PC-3 (cell line): ENCODE measurements at regions not wholly inside any gene's neighbourhood (a gene's known extent, or its start where the extent isn't known, plus 50 kb on each side); places are given as distances from the start of the nearest gene placed in this dataset.

Experiments
- ATAC-seq: fragments of 200-7000 bp; cut with Tn5 transposase; 2 replicates; pipeline ENCODE4 v1.9.1; 2020; ENCODE audit warnings: mild to moderate bottlenecking, moderate library complexity
- BruUV-seq: library from RNA; stranded (reverse); fragments of 400-500 nt; replicated peaks from 2 replicates; lab custom pipeline; 2021; lab: Mats Ljungman, UMichigan
- CTCF ChIA-PET: fragments of 300-600 bp; sonication (Branson Sonifier 250); formaldehyde crosslinking; loops from one replicate; lab custom pipeline; 2022; ENCODE audit warnings: antibody characterized with exemption; lab: Charles Lee
- POLR2A ChIA-PET: fragments of 300-600 bp; sonication (Branson Sonifier 250); formaldehyde crosslinking; loops from one replicate; lab custom pipeline; 2022; ENCODE audit warnings: antibody characterized with exemption; ENCODE audit not compliant: unreplicated experiment; lab: Charles Lee
- DNase-seq: peaks from one replicate; pipeline ENCODE4 v3.0.0-alpha.2; 2015
- H2AFZ ChIP-seq: fragments of 300-600 bp; sonication (generic); 2 replicates; pipeline ENCODE4 v1.6.0; 2016; ENCODE audit warnings: antibody characterized with exemption, low read length
- H3F3A ChIP-seq: fragments of 300-600 bp; sonication (generic); one replicate; pipeline ENCODE4 v1.6.0; 2017; ENCODE audit warnings: antibody characterized with exemption, low read length, control low read depth, mild to moderate bottlenecking; ENCODE audit not compliant: unreplicated experiment
- H3K27ac ChIP-seq: fragments of 300-600 bp; sonication (generic); 2 replicates; pipeline ENCODE4 v1.5.1; 2016; ENCODE audit warnings: mild to moderate bottlenecking, low read length
- H3K27me3 ChIP-seq: fragments of 300-600 bp; sonication (generic); 2 replicates; pipeline ENCODE4 v1.6.1; 2016; ENCODE audit warnings: low read length, mixed read lengths
- H3K36me3 ChIP-seq: fragments of 300-600 bp; sonication (generic); 2 replicates; pipeline ENCODE4 v1.6.1; 2016; ENCODE audit warnings: low read depth, mixed run types, low read length, mixed read lengths
- H3K4me1 ChIP-seq: fragments of 300-600 bp; sonication (generic); 2 replicates; pipeline ENCODE4 v1.5.1; 2016; ENCODE audit warnings: low read length; ENCODE audit not compliant: insufficient read depth
- H3K4me2 ChIP-seq: fragments of 300-600 bp; sonication (generic); 2 replicates; pipeline ENCODE4 v1.6.0; 2016; ENCODE audit warnings: low read length
- H3K4me3 ChIP-seq: fragments of 300-600 bp; sonication (generic); 2 replicates; pipeline ENCODE4 v1.5.1; 2016; ENCODE audit warnings: mild to moderate bottlenecking, low read length, mixed read lengths
- H3K79me2 ChIP-seq: fragments of 300-600 bp; sonication (generic); 2 replicates; pipeline ENCODE4 v1.6.1; 2017; ENCODE audit warnings: low read length, mixed read lengths
- H3K9ac ChIP-seq: fragments of 300-600 bp; sonication (generic); 2 replicates; pipeline ENCODE4 v1.6.0; 2016; ENCODE audit warnings: mild to moderate bottlenecking, low read length
- H3K9me2 ChIP-seq: fragments of 300-600 bp; sonication (generic); replicated peaks from 2 replicates; pipeline ENCODE4 v1.6.1; 2016; ENCODE audit warnings: mixed run types, low read length, mixed read lengths
- H3K9me3 ChIP-seq: fragments of 300-600 bp; sonication (generic); 2 replicates; pipeline ENCODE4 v1.6.1; 2016; ENCODE audit warnings: low read length, mixed read lengths
- H4K20me1 ChIP-seq: fragments of 300-600 bp; sonication (generic); 2 replicates; pipeline ENCODE4 v1.6.1; 2016; ENCODE audit warnings: low read length, mixed read lengths
- CTCF ChIP-seq: fragments of 300-600 bp; sonication (generic); conservative IDR thresholded peaks from 2 replicates; pipeline ENCODE4 v1.5.1; 2017; ENCODE audit warnings: antibody characterized with exemption, low read depth, mild to moderate bottlenecking, low read length
- EZH2 ChIP-seq: fragments of 300-600 bp; sonication (generic); IDR thresholded peaks from one replicate; pipeline ENCODE4 v1.6.1; 2017; ENCODE audit warnings: antibody characterized with exemption, mild to moderate bottlenecking, low read length; ENCODE audit not compliant: unreplicated experiment
- EZH2phosphoT487 ChIP-seq: fragments of 300-600 bp; sonication (generic); IDR thresholded peaks from 2 replicates; pipeline ENCODE4 v1.6.1; 2018; ENCODE audit warnings: mild to moderate bottlenecking, antibody characterized with exemption, low read length, borderline replicate concordance
- intact Hi-C: fragments of 100-400 bp; cut with micrococcal nuclease; formaldehyde crosslinking; loops from 2 replicates; pipeline ENCODE4 v1.9.0; 2023

DNA sequence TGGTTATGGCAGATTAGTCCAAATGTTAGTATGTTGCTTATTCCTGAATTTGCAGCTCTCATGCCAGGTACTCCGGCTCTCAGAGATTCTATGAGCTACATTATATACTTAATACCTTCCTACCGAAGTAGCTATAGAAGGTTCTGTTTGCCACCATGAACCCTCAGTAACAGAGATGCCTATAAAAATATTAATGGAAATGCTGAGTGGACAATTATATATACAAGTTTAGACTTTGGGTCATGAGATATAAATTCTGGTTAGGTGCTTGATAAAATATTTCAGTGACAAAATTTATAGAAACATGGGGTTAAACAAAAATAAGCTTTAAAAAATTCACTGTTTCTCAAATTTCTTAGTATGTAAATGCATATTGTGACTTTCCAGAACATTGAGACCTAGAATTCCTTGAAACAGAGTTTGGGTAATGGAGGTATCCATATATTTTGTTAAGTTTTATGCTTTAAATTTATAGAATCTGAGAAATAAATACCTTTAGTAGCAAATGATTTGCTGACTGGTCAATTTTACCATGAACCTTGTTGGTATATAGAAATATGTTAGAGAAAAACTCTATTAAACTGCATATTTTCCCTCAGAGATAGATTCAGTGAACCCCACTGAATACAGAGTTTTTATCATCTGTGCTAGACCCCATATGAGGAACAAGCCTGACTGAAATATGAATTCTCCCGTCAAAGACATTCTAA, 533.5 kb downstream of the SH2D4B start:
- Histone ChIP-seq H3K79me2 (no peaks in the 10 kb centered on the region), H3K4me2 (no peak overlapping the region), H3K27ac (no peak overlapping the region), H4K20me1 (no peaks in the 10 kb centered on the region), H3K4me1 (no peaks in the 10 kb centered on the region), H3K36me3 (no peaks in the 10 kb centered on the region), H3F3A (no peaks in the 10 kb centered on the region), H3K9me3 (no peaks in the 10 kb centered on the region), H3K4me3 (no peak overlapping the region), H3K9me2 (no peaks in the 10 kb centered on the region), H2AFZ (no peak overlapping the region), H3K9ac (no peak overlapping the region), H3K27me3 (no peaks in the 10 kb centered on the region)
- no TSS peak for BruUV-seq
- no peak for ATAC-seq
- DNase-seq, result no peak
- TF ChIP-seq EZH2phosphoT487 (no peak), CTCF (no peak), EZH2 (no peak)
- ChIA-PET CTCF (no interaction called here), POLR2A (no interaction called here)
- intact Hi-C loops, result no loop called here

DNA sequence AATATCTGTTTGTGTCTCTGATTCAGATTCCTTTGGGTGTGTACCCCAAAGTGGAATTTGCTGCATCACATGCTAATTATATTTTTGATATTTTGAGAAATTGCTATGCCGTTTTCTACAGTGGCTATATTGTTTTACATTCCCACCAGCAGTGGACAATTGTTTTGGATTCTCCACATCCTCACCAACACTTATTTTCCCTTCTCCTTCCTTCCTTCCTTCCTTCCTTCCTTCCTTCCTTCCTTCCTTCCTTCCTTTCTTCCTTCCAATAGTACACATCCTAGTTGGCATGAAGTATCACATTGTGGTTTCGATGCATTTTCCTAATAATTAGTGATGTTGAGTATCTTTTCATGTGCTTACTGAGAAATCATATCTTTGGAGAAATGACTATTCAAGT, 535.5 kb downstream of the SH2D4B start:
- Histone ChIP-seq H4K20me1 (no peaks in the 10 kb centered on the region), H3K27me3 (no peaks in the 10 kb centered on the region), H3K9me3 (no peaks in the 10 kb centered on the region), H3K4me1 (no peaks in the 10 kb centered on the region), H3K27ac (no peak overlapping the region), H3K9ac (no peak overlapping the region), H3K9me2 (no peaks in the 10 kb centered on the region), H3K79me2 (no peaks in the 10 kb centered on the region), H3K4me3 (no peak overlapping the region), H2AFZ (no peak overlapping the region), H3F3A (no peaks in the 10 kb centered on the region), H3K36me3 (no peaks in the 10 kb centered on the region), H3K4me2 (no peak overlapping the region)
- ATAC-seq (no peak), DNase-seq (no peak)
- ChIA-PET CTCF (no interaction called here), POLR2A (no interaction called here)
- TF ChIP-seq CTCF (no peak), EZH2 (no peak), EZH2phosphoT487 (no peak)
- intact Hi-C loops, result no loop called here
- no TSS peak for BruUV-seq

GRCh38 chr10:81081887-81082620, 544.4 kb downstream of the SH2D4B start:
- H3K9ac ChIP-seq, result no peak overlapping the region
- H3K9me2 ChIP-seq, result no peaks in the 10 kb centered on the region
- no peak overlapping the region for H3K4me2 ChIP-seq
- H4K20me1 ChIP-seq, result no peaks in the 10 kb centered on the region
- ATAC-seq, result no peak
- no peak overlapping the region for H3K27ac ChIP-seq
- no peaks in the 10 kb centered on the region for H3K9me3 ChIP-seq
- ChIA-PET CTCF (no interaction called here), POLR2A (no interaction called here)
- intact Hi-C loops, result no loop called here
- H3F3A ChIP-seq, result no peaks in the 10 kb centered on the region
- H2AFZ ChIP-seq, result no peak overlapping the region
- H3K27me3 ChIP-seq, result no peaks in the 10 kb centered on the region
- H3K4me3 ChIP-seq, result no peak overlapping the region
- no peak for TF ChIP-seq CTCF
- no peak for TF ChIP-seq EZH2
- TF ChIP-seq EZH2phosphoT487, result no peak
- no peaks in the 10 kb centered on the region for H3K36me3 ChIP-seq
- H3K4me1 ChIP-seq, result no peaks in the 10 kb centered on the region
- DNase-seq, result no peak
- H3K79me2 ChIP-seq, result no peaks in the 10 kb centered on the region
- no TSS peak for BruUV-seq
